ENCODE measurements at regions not wholly inside any gene's neighbourhood (a gene's known extent, or its start where the extent isn't known, plus 50 kb on each side); places are given as distances from the start of the nearest gene placed in this dataset.

DNA sequence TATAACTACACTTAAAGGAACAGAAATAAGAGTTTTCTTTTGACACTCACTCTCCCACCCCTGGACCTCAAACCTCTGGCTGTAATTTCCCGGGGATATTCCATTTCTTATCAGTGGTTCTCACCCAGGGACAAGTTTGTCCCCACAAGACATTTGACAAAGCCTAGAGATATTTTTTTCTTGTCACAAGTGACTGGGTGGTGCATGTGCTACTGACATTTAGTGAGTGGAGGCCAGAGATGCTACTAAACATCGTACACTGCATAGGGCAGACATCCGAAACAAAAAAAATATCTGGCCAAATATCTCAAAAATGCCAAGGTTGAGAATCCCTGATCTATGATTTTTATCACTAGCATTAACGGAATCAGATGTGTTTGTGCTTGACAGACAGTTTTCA is 168.0 kb upstream of the FRMD4B start:
- Histone ChIP-seq H3K27me3 (ENCODE audit: control insufficient read depth, insufficient read depth, low read length) (no peaks in the 10 kb centered on the region), H3K4me3 (ENCODE audit: low read depth, low read length) (no peak overlapping the region), H3K36me3 (ENCODE audit: control insufficient read depth, insufficient read depth, low read length) (no peaks in the 10 kb centered on the region), H3K27ac (ENCODE audit: low read depth, low read length) (no peak overlapping the region), H3K9ac (ENCODE audit: low read length) (no peak overlapping the region), H3K9me3 (ENCODE audit: control insufficient read depth, insufficient read depth, low read depth, low read length) (no peaks in the 10 kb centered on the region), H3K4me1 (ENCODE audit: control insufficient read depth, insufficient read depth, low read length) (no peaks in the 10 kb centered on the region)

DNA sequence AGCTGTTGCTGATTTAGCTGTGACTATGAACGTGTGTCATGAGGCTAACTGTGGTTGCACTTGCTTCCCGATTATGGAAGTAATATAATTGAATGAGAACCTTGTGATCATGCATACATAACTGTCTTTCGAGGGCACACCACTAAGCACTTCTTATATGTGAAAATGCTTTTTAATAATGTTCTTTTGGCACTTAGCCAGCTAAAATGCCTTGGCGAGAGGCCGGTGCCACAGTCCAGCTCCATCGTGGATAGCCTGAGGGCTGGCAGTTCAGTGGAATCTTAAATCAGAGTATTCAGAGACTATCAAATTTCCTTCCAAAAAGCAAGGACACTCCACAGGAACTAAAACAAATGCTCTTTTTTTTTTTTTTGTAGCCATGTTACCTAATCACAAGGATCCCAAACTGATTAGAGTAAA is 161.6 kb upstream of the FRMD4B start:
- Histone ChIP-seq H3K27ac (ENCODE audit: low read depth, low read length) (no peak overlapping the region), H3K4me3 (ENCODE audit: low read depth, low read length) (no peak overlapping the region), H3K9ac (ENCODE audit: low read length) (no peak overlapping the region), H3K27me3 (ENCODE audit: control insufficient read depth, insufficient read depth, low read length) (peaks cover 22% of the 10 kb centered on the region), H3K9me3 (ENCODE audit: control insufficient read depth, insufficient read depth, low read depth, low read length) (no peaks in the 10 kb centered on the region), H3K4me1 (ENCODE audit: control insufficient read depth, insufficient read depth, low read length) (no peaks in the 10 kb centered on the region), H3K36me3 (ENCODE audit: control insufficient read depth, insufficient read depth, low read length) (no peaks in the 10 kb centered on the region)

DNA sequence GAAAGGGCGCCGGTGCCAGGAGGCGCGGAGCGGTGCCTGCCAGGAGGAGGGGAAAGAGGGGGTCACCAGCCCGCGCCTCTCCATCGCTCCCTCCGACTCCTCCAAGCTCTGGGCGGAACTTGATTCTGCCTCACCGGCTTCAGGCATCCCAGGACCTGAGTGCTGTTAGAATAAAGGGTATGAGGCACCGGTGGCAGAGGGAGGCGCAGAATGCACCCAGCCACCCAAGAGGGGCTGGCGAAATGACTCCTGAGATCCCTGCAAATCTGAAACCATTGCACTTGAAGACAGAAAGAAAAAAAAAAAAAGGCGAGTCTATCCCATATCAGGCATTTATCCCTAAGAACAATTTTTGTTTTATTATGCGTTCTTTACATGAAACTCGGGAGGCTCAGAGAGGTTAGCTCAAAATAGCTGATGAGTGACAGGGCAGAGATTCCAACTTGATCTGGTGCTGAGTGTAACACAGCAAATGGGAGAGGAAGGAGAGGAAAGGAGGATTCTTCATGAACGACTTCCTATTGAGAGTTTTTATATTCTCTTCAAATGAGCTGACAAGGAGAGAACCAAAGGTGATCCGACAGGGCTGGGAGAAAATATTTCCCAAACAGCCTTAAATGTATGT is 157.0 kb upstream of the FRMD4B start:
- no peak overlapping the region for H3K27ac ChIP-seq (ENCODE audit: low read depth, low read length)
- H3K4me3 ChIP-seq (ENCODE audit: low read depth, low read length): peak overlapping the region; percentile 90
- no peaks in the 10 kb centered on the region for H3K36me3 ChIP-seq (ENCODE audit: control insufficient read depth, insufficient read depth, low read length)
- no peaks in the 10 kb centered on the region for H3K9me3 ChIP-seq (ENCODE audit: control insufficient read depth, insufficient read depth, low read depth, low read length)
- peaks cover 12% of the 10 kb centered on the region for H3K4me1 ChIP-seq (ENCODE audit: control insufficient read depth, insufficient read depth, low read length)
- H3K27me3 ChIP-seq (ENCODE audit: control insufficient read depth, insufficient read depth, low read length): peaks cover 41% of the 10 kb centered on the region
- H3K9ac ChIP-seq (ENCODE audit: low read length): peak overlapping the region; percentile 19

DNA sequence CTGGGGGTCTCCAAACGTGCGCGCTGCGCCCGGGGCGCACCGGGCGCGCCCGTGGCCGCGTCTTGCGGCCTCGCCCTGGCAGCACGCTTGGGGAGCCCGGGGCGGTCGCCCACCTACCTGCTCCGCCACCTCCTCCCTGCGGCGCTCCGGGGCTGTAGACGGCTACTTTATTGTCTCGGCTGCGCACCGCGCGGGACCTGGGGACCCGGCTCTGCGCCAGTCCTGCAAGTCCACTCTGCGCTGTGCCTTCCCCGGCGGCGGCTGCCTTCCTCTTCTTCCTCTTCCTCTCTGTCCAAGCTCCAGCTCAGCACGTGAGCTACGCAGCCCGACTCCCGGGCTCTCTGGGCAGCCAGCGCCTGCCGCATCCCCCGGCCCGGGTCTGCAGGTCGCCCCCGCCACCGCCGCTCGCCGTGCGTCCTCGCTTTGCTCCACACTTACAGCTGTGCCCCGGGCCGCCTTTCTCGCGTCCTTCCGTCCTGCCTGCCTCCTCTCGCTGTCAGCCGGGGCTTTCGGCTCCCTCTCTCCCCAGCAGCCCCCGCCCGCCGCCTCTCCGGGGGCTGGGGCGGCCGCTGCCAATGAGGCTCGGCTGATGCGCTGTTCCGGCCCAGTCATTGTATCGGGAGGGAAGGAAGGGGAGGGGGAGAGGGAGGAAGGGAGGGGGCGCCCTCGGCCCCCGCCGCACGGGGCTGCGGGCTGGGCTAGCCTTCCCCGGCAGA is 156.4 kb upstream of the FRMD4B start:
- H3K9ac ChIP-seq (ENCODE audit: low read length): peak overlapping the region; percentile 19
- H3K4me3 ChIP-seq (ENCODE audit: low read depth, low read length): peak overlapping the region; percentile 90
- peaks cover 46% of the 10 kb centered on the region for H3K27me3 ChIP-seq (ENCODE audit: control insufficient read depth, insufficient read depth, low read length)
- H3K9me3 ChIP-seq (ENCODE audit: control insufficient read depth, insufficient read depth, low read depth, low read length): no peaks in the 10 kb centered on the region
- H3K36me3 ChIP-seq (ENCODE audit: control insufficient read depth, insufficient read depth, low read length): no peaks in the 10 kb centered on the region
- no peak overlapping the region for H3K27ac ChIP-seq (ENCODE audit: low read depth, low read length)
- peaks cover 12% of the 10 kb centered on the region for H3K4me1 ChIP-seq (ENCODE audit: control insufficient read depth, insufficient read depth, low read length)

DNA sequence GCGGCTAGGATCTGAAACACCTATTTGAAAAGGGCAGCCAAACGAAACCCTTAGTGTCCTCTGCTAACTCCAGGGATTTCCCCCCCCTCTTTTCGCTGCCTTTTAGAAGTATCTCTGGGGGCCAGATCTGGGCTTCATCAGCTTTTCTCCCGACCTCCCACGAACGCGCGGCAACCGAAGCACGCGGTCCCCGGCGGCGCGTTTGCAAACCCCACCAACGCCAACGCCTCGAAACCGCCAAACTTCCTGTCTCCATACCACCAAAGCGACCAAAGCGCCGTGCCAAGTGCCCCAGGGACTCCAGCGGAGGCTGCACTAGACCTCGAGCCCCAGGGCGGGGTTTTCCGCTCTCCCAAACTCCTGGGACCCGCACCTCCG is 155.8 kb upstream of the FRMD4B start:
- Histone ChIP-seq H3K9ac (ENCODE audit: low read length) (peak overlapping the region; percentile 17), H3K9me3 (ENCODE audit: control insufficient read depth, insufficient read depth, low read depth, low read length) (no peaks in the 10 kb centered on the region), H3K27me3 (ENCODE audit: control insufficient read depth, insufficient read depth, low read length) (peaks cover 46% of the 10 kb centered on the region), H3K4me3 (ENCODE audit: low read depth, low read length) (peak overlapping the region; percentile 90), H3K27ac (ENCODE audit: low read depth, low read length) (no peak overlapping the region), H3K4me1 (ENCODE audit: control insufficient read depth, insufficient read depth, low read length) (peaks cover 12% of the 10 kb centered on the region), H3K36me3 (ENCODE audit: control insufficient read depth, insufficient read depth, low read length) (no peaks in the 10 kb centered on the region)

DNA sequence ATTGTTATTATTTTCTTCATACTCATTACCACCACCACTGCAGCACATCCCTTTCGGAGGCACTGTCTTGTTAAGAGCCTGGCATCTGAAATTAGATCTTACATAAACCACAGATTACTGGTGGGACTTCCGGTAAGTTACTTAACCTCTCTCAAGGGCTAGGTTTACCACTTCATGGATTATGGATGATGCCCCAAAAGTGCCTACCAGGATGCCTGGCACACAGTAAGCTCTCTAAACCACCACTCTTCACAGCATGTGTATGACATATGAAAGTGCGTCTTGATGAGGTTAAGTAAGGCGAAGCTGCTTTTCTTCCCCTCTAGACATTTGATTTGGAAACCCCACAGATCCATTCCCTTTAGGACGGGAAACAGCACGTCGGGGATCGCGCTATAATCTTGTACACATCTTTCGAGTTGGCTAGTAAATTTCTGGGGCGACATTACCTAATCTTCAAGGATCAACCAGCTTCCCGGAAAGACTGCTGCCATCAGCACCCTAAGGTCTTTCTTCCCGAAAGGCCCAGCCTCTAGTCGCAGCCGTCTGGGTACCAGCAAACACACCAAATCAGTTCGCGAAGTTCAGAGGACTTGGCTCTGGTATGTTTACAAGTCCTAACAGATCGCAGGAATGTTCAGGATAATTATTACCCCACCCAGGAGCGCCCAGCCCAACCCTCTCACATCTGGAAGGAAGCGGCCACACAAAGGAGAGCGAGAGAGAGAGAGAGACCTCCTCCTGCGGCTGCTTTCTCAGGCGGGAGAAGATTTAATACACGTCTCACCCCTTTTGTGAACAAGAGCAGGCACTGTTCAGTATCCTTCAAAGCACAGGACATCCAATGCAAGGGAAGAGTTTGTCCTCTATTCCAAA is 155.1 kb upstream of the FRMD4B start:
- H3K27me3 ChIP-seq (ENCODE audit: control insufficient read depth, insufficient read depth, low read length): peaks cover 46% of the 10 kb centered on the region
- no peak overlapping the region for H3K9ac ChIP-seq (ENCODE audit: low read length)
- no peaks in the 10 kb centered on the region for H3K9me3 ChIP-seq (ENCODE audit: control insufficient read depth, insufficient read depth, low read depth, low read length)
- peak overlapping the region; percentile 90 for H3K4me3 ChIP-seq (ENCODE audit: low read depth, low read length)
- peaks cover 12% of the 10 kb centered on the region for H3K4me1 ChIP-seq (ENCODE audit: control insufficient read depth, insufficient read depth, low read length)
- no peaks in the 10 kb centered on the region for H3K36me3 ChIP-seq (ENCODE audit: control insufficient read depth, insufficient read depth, low read length)
- no peak overlapping the region for H3K27ac ChIP-seq (ENCODE audit: low read depth, low read length)

DNA sequence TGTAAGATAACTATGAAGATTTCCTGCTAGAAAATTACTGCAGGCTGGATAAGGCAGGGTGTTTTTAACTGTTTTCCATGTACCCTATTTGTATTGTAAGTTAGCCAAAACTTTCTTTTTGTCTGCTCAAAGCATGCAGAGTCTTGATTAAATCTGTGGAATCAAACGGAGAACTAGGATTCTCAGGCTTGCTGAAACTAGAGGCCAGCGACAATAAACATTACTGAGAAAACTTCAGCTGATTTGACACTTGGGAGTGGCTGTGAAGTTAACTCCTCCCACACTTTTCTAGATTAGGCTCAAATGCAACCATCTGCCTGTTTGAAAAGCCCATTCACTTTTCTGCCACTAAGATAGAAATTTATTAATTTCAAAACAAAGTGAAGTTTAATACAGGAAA is 153.2 kb upstream of the FRMD4B start:
- Histone ChIP-seq H3K27me3 (ENCODE audit: control insufficient read depth, insufficient read depth, low read length) (peaks cover 41% of the 10 kb centered on the region), H3K9me3 (ENCODE audit: control insufficient read depth, insufficient read depth, low read depth, low read length) (no peaks in the 10 kb centered on the region), H3K27ac (ENCODE audit: low read depth, low read length) (no peak overlapping the region), H3K36me3 (ENCODE audit: control insufficient read depth, insufficient read depth, low read length) (no peaks in the 10 kb centered on the region), H3K4me1 (ENCODE audit: control insufficient read depth, insufficient read depth, low read length) (peaks cover 12% of the 10 kb centered on the region), H3K4me3 (ENCODE audit: low read depth, low read length) (no peak overlapping the region), H3K9ac (ENCODE audit: low read length) (no peak overlapping the region)

DNA sequence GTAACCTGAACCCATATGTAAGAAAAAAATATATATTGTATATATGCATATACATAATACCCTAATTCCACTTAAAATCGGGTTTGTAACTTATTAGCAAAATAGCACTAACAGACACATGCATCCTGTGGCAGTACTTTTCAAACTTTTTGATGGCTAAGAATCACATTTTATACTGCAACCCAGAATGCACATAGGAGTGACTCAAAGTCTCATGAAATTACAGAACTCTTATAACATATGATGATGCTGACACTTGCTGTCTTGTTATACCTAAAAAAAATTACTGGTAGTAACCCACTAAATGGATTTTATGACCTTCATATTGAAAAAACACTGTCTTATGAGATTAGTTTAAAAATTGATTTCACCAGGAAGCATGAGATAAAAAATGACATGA is 152.4 kb upstream of the FRMD4B start:
- H3K9ac ChIP-seq (ENCODE audit: low read length): no peak overlapping the region
- H3K27ac ChIP-seq (ENCODE audit: low read depth, low read length): no peak overlapping the region
- H3K9me3 ChIP-seq (ENCODE audit: control insufficient read depth, insufficient read depth, low read depth, low read length): no peaks in the 10 kb centered on the region
- no peak overlapping the region for H3K4me3 ChIP-seq (ENCODE audit: low read depth, low read length)
- peaks cover 12% of the 10 kb centered on the region for H3K4me1 ChIP-seq (ENCODE audit: control insufficient read depth, insufficient read depth, low read length)
- H3K36me3 ChIP-seq (ENCODE audit: control insufficient read depth, insufficient read depth, low read length): no peaks in the 10 kb centered on the region
- peaks cover 32% of the 10 kb centered on the region for H3K27me3 ChIP-seq (ENCODE audit: control insufficient read depth, insufficient read depth, low read length)

DNA sequence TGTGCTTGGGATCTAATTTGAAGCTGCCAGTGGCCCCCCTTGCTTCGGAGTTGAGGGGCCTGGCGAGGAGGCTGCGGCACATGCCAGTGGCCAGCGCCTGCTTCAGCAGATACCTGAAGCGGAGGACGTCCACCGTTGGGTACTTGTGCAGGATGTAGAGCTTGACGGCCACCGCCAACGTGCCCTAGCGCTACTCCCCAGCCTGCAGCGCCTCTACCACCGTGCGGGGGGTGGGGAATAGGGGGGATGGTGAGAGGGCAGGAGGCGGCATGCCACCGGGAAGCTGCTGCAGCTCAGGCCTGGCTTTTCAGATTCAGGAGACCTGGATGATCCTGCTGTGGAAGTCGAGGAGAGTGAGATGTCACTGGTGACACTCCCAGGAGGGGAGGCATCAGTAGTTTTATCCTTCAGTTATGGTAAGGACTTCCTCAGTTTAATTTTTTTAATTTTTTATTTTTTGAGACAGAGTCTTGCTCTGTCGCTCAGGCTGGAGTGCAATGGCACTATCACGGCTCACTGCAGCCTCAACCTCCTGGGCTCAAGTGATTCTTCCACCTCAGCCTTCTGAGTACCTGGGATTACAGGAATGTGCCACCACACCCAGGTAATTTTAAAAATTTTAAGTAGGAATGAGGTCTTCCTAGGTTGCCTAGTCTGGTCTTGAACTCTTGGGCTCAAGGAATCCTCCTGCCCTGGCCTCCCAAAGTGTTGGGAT is 150.6 kb upstream of the FRMD4B start:
- no peaks in the 10 kb centered on the region for H3K36me3 ChIP-seq (ENCODE audit: control insufficient read depth, insufficient read depth, low read length)
- no peak overlapping the region for H3K27ac ChIP-seq (ENCODE audit: low read depth, low read length)
- no peak overlapping the region for H3K4me3 ChIP-seq (ENCODE audit: low read depth, low read length)
- H3K9me3 ChIP-seq (ENCODE audit: control insufficient read depth, insufficient read depth, low read depth, low read length): no peaks in the 10 kb centered on the region
- peaks cover 14% of the 10 kb centered on the region for H3K27me3 ChIP-seq (ENCODE audit: control insufficient read depth, insufficient read depth, low read length)
- peaks cover 9% of the 10 kb centered on the region for H3K4me1 ChIP-seq (ENCODE audit: control insufficient read depth, insufficient read depth, low read length)
- H3K9ac ChIP-seq (ENCODE audit: low read length): no peak overlapping the region

DNA sequence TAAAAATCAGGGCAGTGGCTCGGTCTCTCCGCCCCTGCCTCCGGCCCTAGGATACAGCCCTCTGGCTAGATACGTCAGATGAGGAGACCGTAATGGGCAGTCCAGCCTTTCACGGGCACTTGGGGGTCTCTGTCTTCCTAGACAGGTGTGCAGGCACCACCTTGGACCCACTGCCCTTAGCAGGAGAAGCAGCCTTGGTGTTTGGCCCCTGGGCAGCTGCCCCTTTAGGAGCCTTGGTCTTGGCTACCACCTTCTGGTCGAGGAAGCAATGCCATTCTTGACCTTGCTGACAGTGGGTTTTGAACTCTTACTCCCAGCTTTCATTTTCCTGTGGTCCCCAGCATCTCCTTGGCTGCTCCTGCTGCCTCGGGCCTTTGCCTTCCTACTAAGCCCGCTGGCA is 149.7 kb upstream of the FRMD4B start:
- Histone ChIP-seq H3K4me1 (ENCODE audit: control insufficient read depth, insufficient read depth, low read length) (peaks cover under 1% of the 10 kb centered on the region), H3K27ac (ENCODE audit: low read depth, low read length) (no peak overlapping the region), H3K36me3 (ENCODE audit: control insufficient read depth, insufficient read depth, low read length) (no peaks in the 10 kb centered on the region), H3K27me3 (ENCODE audit: control insufficient read depth, insufficient read depth, low read length) (peaks cover 6% of the 10 kb centered on the region), H3K9me3 (ENCODE audit: control insufficient read depth, insufficient read depth, low read depth, low read length) (no peaks in the 10 kb centered on the region), H3K9ac (ENCODE audit: low read length) (no peak overlapping the region), H3K4me3 (ENCODE audit: low read depth, low read length) (no peak overlapping the region)
